ENCODE measurements at regions not wholly inside any gene's neighbourhood (a gene's known extent, or its start where the extent isn't known, plus 50 kb on each side); places are given as distances from the start of the nearest gene placed in this dataset.

DNA sequence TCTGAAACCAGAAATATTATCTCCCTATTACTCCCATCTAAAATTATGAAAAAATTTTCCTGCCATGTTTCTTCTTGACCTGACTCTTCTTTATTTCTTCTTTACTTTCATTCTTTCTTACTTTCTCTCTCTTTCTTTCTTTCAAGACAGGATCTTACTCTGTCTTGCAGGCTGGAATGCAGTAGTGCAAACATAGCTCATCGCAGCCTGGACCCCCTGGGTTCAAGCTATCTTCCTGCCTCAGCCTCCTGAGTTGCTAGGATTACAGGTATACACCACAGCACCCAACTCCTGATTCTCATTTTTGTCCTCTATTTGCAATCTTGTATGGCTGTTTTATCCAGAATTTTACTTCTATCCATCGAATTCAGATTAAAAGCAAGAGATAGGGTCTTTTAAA lies 631.1 kb downstream of the TBC1D4 start:
- TF ChIP-seq TAF1 (IDR thresholded peaks at IDR 0.05; ENCODE audit: borderline replicate concordance, low read depth, low read length): no peak
- no peak for TF ChIP-seq POLR2A (IDR thresholded peaks at IDR 0.05; ENCODE audit: low read depth, low read length)

Data from GM12892 (cell line).